Bronchial epithelial cell (primary cell): ENCODE measurements at regions not wholly inside any gene's neighbourhood (a gene's known extent, or its start where the extent isn't known, plus 50 kb on each side); places are given as distances from the start of the nearest gene placed in this dataset.

ENCODE experiments used
- DNase-seq: peaks from one replicate; pipeline ENCODE4 v3.0.0-alpha.2; 2010; ENCODE audit warnings: low read depth
- FAIRE-seq: peaks from 2 replicates; lab custom pipeline; 2011; peaks lifted over from hg19 to GRCh38; lab: Jason Lieb, UNC
- H3K27me3 ChIP-seq: 2 replicates; pipeline ENCODE4 v1.5.1; 2011; ENCODE audit warnings: low read length; ENCODE audit not compliant: control insufficient read depth, insufficient read depth
- H3K36me3 ChIP-seq: 2 replicates; pipeline ENCODE4 v1.5.1; 2011; ENCODE audit warnings: low read length; ENCODE audit not compliant: control insufficient read depth, insufficient read depth
- H3K4me3 ChIP-seq: 2 replicates; pipeline ENCODE4 v1.5.1; 2011; ENCODE audit warnings: mild to moderate bottlenecking, low read depth, low read length, control low read depth
- TF ChIP-seq, protein P1 (sequence below): IDR thresholded peaks from 2 replicates; pipeline ENCODE4 v1.5.1; 2011; ENCODE audit warnings: mild to moderate bottlenecking, moderate library complexity, low read length, control low read depth, inconsistent platforms; ENCODE audit not compliant: insufficient read depth, severe bottlenecking

DNA sequence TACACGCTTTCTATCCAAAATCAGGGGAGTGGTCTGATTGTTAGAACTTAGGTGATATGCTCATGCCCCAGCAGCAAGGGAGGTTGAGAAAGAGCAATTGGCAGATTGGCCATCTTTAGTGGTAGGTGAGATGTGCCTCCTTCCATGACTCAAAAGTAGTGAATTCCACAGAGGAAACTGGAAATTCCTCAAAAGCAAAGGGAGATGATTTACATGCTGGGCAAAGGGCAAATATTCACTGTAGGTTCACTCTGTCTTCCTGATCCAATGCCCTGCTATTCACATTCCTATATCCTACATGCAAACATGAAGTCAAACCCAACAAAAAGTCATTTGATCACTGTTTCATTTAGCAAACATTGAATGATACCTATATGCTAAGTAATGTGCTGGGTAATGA, 130.1 kb upstream of the ZNF608 start:
- no peak overlapping the region for H3K4me3 ChIP-seq
- FAIRE-seq: no peak
- DNase-seq: no peak
- TF ChIP-seq, protein P1, sequence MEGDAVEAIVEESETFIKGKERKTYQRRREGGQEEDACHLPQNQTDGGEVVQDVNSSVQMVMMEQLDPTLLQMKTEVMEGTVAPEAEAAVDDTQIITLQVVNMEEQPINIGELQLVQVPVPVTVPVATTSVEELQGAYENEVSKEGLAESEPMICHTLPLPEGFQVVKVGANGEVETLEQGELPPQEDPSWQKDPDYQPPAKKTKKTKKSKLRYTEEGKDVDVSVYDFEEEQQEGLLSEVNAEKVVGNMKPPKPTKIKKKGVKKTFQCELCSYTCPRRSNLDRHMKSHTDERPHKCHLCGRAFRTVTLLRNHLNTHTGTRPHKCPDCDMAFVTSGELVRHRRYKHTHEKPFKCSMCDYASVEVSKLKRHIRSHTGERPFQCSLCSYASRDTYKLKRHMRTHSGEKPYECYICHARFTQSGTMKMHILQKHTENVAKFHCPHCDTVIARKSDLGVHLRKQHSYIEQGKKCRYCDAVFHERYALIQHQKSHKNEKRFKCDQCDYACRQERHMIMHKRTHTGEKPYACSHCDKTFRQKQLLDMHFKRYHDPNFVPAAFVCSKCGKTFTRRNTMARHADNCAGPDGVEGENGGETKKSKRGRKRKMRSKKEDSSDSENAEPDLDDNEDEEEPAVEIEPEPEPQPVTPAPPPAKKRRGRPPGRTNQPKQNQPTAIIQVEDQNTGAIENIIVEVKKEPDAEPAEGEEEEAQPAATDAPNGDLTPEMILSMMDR: no peak
- H3K27me3 ChIP-seq: no peaks in the 10 kb centered on the region
- no peaks in the 10 kb centered on the region for H3K36me3 ChIP-seq

DNA sequence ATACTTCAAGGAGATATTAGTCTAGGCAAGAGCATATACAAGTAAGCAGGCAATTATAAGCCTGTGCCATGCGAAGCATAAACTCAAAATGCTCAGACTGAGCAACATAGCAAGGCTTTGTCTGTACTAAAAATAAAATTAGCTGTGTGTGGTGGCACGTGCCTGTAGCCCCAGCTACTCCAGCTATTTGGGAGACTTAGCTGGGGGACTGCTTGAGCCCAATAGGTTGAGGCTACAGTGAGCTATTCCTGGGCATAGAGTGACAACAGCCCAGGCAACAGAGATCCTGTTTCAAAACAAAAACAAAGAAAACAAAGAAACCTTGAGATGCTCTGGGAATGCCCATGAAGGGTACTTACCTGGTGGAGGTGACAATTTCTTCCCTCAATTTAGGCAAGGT, 130.5 kb upstream of the ZNF608 start:
- Histone ChIP-seq H3K27me3 (no peaks in the 10 kb centered on the region), H3K36me3 (no peaks in the 10 kb centered on the region), H3K4me3 (no peak overlapping the region)
- TF ChIP-seq, protein P1: no peak
- no peak for DNase-seq
- FAIRE-seq: no peak

DNA sequence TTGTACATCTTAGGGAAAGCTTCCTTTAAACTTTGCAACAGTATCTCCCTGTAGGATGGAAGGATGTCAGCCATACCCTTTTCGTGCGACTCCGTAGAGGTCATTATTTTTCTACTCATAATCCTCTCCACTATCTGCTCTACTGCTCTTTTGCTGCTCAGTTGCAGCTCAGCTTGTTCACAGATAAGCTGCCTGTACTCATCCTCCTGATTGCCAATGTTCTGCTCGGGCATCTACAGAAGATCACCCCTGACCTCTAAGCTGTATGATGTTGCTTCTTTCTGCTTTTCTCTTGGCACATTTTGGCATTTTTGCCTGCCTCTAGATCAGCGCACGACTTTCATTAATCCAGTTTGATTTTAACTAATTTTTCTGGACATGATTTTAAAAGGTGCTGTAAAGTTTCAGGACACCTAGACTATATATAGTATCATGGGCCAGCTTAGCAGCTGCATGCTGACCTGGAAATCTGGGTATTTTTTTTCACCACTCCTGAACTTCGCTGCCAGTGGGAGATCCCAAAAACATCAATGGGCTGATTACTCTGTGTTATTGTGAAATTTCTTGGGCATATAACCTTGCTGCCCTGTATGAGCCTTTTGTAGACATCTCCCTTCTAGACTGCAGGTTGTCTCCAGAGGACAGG, 131.2 kb upstream of the ZNF608 start:
- Histone ChIP-seq H3K27me3 (no peaks in the 10 kb centered on the region), H3K36me3 (no peaks in the 10 kb centered on the region), H3K4me3 (no peak overlapping the region)
- FAIRE-seq: no peak
- DNase-seq: no peak
- TF ChIP-seq, protein P1: no peak

DNA sequence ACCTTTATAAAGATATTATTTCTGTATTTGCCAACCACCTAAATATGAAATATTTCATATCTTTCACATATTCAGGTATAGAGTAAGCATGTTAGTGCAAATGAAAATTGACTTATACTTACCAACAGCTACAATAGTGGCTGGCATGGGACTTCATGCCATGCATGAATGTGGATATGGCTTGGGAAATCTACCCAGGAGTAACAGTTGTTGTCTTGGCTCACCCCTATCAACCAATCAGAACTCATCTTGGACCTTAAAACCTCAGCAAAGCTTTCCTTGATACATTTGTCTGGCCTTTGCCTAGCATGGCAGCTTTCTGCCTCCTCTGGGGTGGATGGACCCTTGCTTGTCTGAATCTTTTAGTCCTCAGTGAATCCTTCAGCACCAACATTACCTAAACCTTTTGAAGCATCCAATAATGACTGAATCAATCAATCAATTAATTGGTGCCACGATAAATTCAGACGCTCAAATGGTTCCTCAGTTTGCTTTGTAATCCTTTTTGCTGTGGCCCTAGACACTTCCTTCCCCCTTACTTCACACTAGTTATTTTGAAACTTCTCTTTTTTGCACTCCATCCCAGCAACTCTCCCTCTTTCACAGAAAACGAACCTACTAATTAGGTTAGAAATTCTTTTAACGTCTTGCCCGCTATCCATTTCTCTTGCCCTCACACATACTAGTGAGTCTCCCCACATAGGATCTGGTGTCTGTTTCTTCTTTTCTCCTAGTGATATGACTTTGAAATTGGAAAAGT, 132.3 kb upstream of the ZNF608 start:
- DNase-seq (no peak), FAIRE-seq (no peak)
- TF ChIP-seq, protein P1: no peak
- Histone ChIP-seq H3K36me3 (no peaks in the 10 kb centered on the region), H3K4me3 (no peak overlapping the region), H3K27me3 (no peaks in the 10 kb centered on the region)

DNA sequence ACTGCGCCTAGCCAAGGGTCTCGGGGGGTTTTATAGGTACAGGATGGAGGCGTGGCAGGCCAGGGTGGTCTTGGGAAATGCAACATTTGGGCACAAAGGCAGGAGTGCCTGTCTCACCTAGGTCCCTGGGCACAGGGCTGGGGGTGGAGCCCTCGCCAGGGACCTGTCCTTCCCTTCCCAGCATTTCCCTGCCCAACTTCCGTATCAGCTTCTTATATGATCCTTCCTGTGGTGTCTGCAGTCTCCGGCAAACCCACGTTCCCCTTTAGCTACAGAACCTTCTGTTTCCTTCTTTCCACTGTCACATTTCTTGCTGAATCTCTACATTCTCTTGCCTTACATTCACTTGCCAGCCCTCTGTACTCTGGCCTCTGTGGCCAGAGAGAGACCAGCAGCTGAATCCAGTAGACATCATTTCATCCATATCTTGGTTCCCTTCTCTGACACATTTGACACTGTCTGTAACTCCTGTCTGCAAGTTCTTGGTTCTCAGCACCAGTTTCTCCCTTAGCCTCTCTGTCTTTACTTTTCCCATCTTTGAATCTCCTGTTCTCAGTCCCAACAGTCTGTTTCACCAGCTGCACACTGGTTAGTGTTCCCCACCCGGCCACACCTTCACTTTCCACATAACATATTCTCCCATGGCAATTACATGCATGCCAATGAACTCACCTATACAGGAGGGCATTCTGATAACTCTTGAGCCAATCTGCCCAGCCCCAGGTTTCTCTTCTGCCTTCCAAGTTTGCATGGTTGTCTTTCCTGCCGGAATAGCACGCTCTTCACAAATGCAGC, 134.7 kb upstream of the ZNF608 start:
- no peaks in the 10 kb centered on the region for H3K27me3 ChIP-seq
- TF ChIP-seq, protein P1: no peak
- FAIRE-seq (no peak), DNase-seq (no peak)
- H3K36me3 ChIP-seq: no peaks in the 10 kb centered on the region
- H3K4me3 ChIP-seq: no peak overlapping the region
